ENCODE measurements at regions not wholly inside any gene's neighbourhood (a gene's known extent, or its start where the extent isn't known, plus 50 kb on each side); places are given as distances from the start of the nearest gene placed in this dataset.

DNA sequence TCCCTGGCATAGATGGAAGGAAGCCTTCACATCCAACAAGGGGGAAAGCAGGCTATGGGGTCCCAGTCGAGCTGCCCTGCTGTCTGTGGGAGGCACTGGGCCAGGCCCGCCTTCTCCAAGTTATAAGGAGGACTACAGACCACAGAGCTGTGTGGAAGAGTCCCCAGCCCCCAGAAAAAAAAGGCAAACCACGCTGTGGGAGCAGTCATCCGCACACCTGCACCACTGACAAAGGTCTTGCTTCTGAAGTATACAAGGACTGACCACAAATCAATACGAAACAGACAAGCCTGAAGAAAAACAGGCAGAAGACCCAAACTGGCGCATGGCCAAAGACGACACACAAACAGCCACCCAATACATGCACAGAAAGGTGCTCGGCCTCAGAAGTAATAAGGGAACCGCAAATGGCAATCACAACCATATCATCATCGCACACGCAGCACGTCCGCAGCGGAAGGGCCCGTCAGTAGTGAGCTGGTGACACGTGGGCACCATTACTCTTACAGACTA, 384.1 kb downstream of the CTTN start:
- TF ChIP-seq, protein P1, sequence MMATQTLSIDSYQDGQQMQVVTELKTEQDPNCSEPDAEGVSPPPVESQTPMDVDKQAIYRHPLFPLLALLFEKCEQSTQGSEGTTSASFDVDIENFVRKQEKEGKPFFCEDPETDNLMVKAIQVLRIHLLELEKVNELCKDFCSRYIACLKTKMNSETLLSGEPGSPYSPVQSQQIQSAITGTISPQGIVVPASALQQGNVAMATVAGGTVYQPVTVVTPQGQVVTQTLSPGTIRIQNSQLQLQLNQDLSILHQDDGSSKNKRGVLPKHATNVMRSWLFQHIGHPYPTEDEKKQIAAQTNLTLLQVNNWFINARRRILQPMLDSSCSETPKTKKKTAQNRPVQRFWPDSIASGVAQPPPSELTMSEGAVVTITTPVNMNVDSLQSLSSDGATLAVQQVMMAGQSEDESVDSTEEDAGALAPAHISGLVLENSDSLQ (IDR thresholded peaks at IDR 0.05) = no peak
- no peak for TF ChIP-seq FOXM1 (IDR thresholded peaks at IDR 0.05; ENCODE audit: borderline replicate concordance)
- no peak for TF ChIP-seq HDGF (IDR thresholded peaks at IDR 0.05; ENCODE audit: borderline replicate concordance)
- TF ChIP-seq TARDBP (IDR thresholded peaks at IDR 0.05) = no peak
- TF ChIP-seq L3MBTL2 (conservative IDR thresholded peaks at IDR 0.05) = no peak
- no peak for TF ChIP-seq BHLHE40 (IDR thresholded peaks at IDR 0.05; ENCODE audit: borderline replicate concordance)
- TF ChIP-seq SP1 (IDR thresholded peaks at IDR 0.05) = no peak

All from HEK293T (cell line).